ENCODE measurements at regions not wholly inside any gene's neighbourhood (a gene's known extent, or its start where the extent isn't known, plus 50 kb on each side); places are given as distances from the start of the nearest gene placed in this dataset.

DNA sequence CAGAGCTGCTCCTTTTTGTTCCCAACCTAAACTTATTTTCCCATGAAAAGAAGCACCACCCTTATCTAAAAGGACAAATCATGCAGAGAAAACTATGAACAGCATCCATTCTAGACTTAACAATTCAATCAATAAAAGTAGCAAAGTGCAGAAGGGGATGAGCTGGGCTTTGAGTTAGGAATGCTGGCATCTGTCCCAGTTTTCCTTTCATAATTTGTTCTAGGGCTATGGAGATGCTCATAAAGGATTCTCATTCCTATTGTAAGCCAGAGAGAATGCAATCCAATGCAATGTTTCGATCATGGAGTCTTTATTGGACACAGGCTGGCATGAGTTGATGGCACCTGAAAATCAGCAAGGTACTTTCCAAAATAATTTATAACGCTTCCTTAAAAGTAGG is 330.6 kb downstream of the VPS13C start:
- ChIA-PET CTCF (no interaction called here), POLR2A (no interaction called here)
- no peaks in the 10 kb centered on the region for H3K4me1 Mint-ChIP-seq
- H3K27me3 Mint-ChIP-seq: no peaks in the 10 kb centered on the region
- no peak for ATAC-seq (ENCODE audit: low read depth)
- no peaks in the 10 kb centered on the region for H3K9me3 Mint-ChIP-seq
- DNase-seq: no peak
- intact Hi-C loops (cut with micrococcal nuclease): no loop called here
- H3K4me3 Mint-ChIP-seq: no peak overlapping the region
- no peaks in the 10 kb centered on the region for H3K36me3 Mint-ChIP-seq (ENCODE audit: low read depth)
- TF ChIP-seq, protein P1, sequence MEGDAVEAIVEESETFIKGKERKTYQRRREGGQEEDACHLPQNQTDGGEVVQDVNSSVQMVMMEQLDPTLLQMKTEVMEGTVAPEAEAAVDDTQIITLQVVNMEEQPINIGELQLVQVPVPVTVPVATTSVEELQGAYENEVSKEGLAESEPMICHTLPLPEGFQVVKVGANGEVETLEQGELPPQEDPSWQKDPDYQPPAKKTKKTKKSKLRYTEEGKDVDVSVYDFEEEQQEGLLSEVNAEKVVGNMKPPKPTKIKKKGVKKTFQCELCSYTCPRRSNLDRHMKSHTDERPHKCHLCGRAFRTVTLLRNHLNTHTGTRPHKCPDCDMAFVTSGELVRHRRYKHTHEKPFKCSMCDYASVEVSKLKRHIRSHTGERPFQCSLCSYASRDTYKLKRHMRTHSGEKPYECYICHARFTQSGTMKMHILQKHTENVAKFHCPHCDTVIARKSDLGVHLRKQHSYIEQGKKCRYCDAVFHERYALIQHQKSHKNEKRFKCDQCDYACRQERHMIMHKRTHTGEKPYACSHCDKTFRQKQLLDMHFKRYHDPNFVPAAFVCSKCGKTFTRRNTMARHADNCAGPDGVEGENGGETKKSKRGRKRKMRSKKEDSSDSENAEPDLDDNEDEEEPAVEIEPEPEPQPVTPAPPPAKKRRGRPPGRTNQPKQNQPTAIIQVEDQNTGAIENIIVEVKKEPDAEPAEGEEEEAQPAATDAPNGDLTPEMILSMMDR (IDR thresholded peaks at IDR 0.05): no peak
- no peak overlapping the region for H3K27ac Mint-ChIP-seq

DNA sequence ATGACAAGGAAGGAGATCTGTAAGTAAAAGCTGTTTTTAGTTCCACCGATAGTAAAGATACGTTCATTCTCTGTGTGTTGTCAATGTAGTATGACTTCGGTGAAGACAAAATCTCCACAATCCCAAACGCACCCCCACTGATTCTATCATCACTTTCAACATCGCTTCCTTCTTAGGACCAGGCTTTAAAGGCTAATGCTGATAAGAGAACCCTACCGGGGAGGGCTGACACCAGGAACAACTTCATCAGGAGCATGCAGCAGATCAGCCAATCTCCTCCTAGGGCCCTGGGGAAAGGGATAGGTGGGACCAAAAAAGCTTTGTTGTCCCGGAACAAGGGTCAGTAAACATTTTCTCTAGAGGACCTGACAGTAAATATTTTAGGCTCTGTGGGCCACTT is 334.1 kb downstream of the VPS13C start:
- Mint-ChIP-seq H3K36me3 (ENCODE audit: low read depth) (no peaks in the 10 kb centered on the region), H3K27me3 (no peaks in the 10 kb centered on the region), H3K9me3 (no peaks in the 10 kb centered on the region), H3K4me3 (no peak overlapping the region), H3K4me1 (no peaks in the 10 kb centered on the region), H3K27ac (no peak overlapping the region)
- ATAC-seq (ENCODE audit: low read depth) (no peak), DNase-seq (no peak)
- intact Hi-C loops (cut with micrococcal nuclease): no loop called here
- TF ChIP-seq, protein P1 (IDR thresholded peaks at IDR 0.05): no peak
- ChIA-PET POLR2A (no interaction called here), CTCF (no interaction called here)

DNA sequence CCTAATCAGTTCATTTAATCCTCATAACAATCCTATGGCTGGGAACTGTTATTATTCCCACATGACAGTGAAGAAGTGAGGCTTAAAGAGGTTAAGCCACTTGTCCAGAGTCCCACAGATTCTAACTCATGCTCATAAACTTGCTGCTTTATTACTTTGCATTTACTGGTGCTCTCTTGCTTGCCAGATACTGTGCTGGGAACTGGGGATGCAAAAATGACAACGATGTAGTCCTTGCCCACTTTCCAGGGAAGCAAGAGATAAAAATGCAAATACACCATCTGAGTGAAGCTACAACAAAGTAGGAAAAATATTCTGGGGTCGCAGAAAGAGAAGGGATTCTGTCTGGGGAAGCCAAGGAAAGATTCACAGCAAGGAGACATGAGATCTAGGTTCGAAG is 335.0 kb downstream of the VPS13C start:
- Mint-ChIP-seq H3K4me1 (no peaks in the 10 kb centered on the region), H3K9me3 (no peaks in the 10 kb centered on the region), H3K27me3 (no peaks in the 10 kb centered on the region), H3K4me3 (no peak overlapping the region), H3K36me3 (ENCODE audit: low read depth) (no peaks in the 10 kb centered on the region), H3K27ac (no peak overlapping the region)
- intact Hi-C loops (cut with micrococcal nuclease): no loop called here
- ATAC-seq (ENCODE audit: low read depth) (no peak), DNase-seq (no peak)
- ChIA-PET POLR2A (no interaction called here), CTCF (no interaction called here)
- TF ChIP-seq, protein P1 (IDR thresholded peaks at IDR 0.05): no peak

DNA sequence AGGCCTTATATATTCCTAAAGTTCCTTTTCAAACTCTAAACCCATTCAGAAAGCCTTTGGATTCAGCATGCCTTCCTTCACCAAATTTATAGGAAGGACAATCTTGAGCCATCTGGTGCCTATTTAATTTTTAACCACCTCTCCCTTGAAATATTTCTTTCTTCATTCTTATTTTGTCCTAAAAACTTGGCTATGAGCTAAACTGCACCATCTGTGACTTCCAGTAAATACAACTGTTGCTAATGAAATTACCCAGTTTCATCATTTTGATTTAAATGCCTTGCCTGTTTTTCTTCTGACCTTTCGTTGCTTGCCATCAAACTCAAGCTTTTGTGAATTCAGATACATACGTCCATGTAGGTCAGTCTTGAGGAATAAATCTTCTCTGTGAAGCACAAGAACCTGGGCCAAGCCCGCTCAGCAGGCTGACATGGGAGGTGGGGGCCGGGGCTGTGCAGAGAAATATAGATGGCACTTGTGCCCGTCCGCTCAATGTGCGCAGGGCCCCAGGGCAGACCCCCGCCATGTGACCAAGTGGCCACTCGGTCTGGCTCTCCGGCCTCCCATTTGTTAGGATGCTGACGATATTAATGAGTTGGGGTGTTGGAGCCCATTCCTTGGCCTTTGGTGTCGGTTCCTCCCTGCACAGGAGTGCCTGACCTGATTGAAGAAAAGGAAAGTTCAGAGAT is 335.9 kb downstream of the VPS13C start:
- TF ChIP-seq, protein P1 (IDR thresholded peaks at IDR 0.05): no peak
- ATAC-seq (ENCODE audit: low read depth): no peak
- intact Hi-C loops (cut with micrococcal nuclease): no loop called here
- H3K27ac Mint-ChIP-seq: no peak overlapping the region
- POLR2A ChIA-PET: no interaction called here
- H3K36me3 Mint-ChIP-seq (ENCODE audit: low read depth): no peaks in the 10 kb centered on the region
- CTCF ChIA-PET: no interaction called here
- H3K27me3 Mint-ChIP-seq: no peaks in the 10 kb centered on the region
- no peaks in the 10 kb centered on the region for H3K4me1 Mint-ChIP-seq
- no peak overlapping the region for H3K4me3 Mint-ChIP-seq
- no peak for DNase-seq
- H3K9me3 Mint-ChIP-seq: no peaks in the 10 kb centered on the region

DNA sequence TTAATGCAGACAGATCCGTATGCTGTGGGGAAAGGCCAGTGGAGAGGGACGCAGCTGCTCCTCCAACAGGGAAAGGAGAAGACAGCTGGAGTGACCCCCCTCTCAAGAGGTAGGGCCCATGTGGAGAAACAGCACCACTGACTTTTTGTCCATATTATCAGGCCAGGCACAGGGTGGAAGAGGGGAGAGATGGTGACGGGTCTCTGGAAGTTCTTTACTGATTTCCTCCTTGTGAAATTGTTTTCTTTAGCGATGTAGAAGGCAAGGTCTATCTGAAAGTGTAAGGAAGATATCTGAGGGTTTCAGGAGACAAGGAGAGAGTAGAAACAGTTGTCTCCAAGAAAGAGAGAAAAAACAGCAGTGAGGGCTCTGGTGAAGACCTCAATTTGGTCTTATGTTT is 338.8 kb downstream of the VPS13C start:
- TF ChIP-seq, protein P1 (IDR thresholded peaks at IDR 0.05): no peak
- Mint-ChIP-seq H3K9me3 (no peaks in the 10 kb centered on the region), H3K27me3 (peaks cover under 1% of the 10 kb centered on the region), H3K4me3 (no peak overlapping the region), H3K36me3 (ENCODE audit: low read depth) (no peaks in the 10 kb centered on the region), H3K27ac (no peak overlapping the region), H3K4me1 (no peaks in the 10 kb centered on the region)
- CTCF ChIA-PET: no interaction called here
- intact Hi-C loops (cut with micrococcal nuclease): no loop called here
- POLR2A ChIA-PET: no interaction called here
- DNase-seq (no peak), ATAC-seq (ENCODE audit: low read depth) (no peak)

All from activated B cell treated with CpG ODN at 0.5 μM for 24 hours (primary cell).